Natural killer cell (primary cell): ENCODE measurements at regions not wholly inside any gene's neighbourhood (a gene's known extent, or its start where the extent isn't known, plus 50 kb on each side); places are given as distances from the start of the nearest gene placed in this dataset.

ENCODE experiments used
- ATAC-seq, 3 donors: fragments of 150-1000 bp in 2 of 3; fragments of 200-7000 bp in 1 of 3; cut with Tn5 transposase; 1 replicate in 1 of 3; 2 replicates in 2 of 3; pipeline ENCODE4 v1.10.0; 2021; ENCODE audit warnings: mild to moderate bottlenecking in 2 of 3, moderate library complexity in 2 of 3
- DNase-seq, 2 donors: peaks; one replicate each; pipeline versions ENCODE4 v3.0.0 to v3.0.0-alpha.2; 2013 to 2021; ENCODE audit warnings: mixed read lengths in 1 of 2
- H3K27ac ChIP-seq: one replicate; pipeline ENCODE4 v1.5.1; 2013; ENCODE audit warnings: mild to moderate bottlenecking, low read length
- H3K27me3 ChIP-seq: one replicate; pipeline ENCODE4 v1.6.1; 2013; ENCODE audit warnings: low read length; ENCODE audit not compliant: control insufficient read depth, insufficient read depth
- H3K36me3 ChIP-seq: one replicate; pipeline ENCODE4 v1.6.1; 2013; ENCODE audit warnings: low read length; ENCODE audit not compliant: control insufficient read depth, insufficient read depth
- H3K4me1 ChIP-seq: one replicate; pipeline ENCODE4 v1.6.1; 2013; ENCODE audit warnings: low read length; ENCODE audit not compliant: control insufficient read depth, insufficient read depth
- H3K4me3 ChIP-seq: one replicate; pipeline ENCODE4 v1.5.1; 2013; ENCODE audit warnings: low read length
- H3K9me3 ChIP-seq: one replicate; pipeline ENCODE4 v1.6.1; 2013; ENCODE audit warnings: low read length; ENCODE audit not compliant: control insufficient read depth, insufficient read depth
- H3K27ac Mint-ChIP-seq, 2 donors: one replicate each; pipeline ENCODE4 v1.8.0; 2022; ENCODE audit warnings: mild to moderate bottlenecking in 2 of 2, mixed read lengths in 2 of 2, moderate library complexity in 1 of 2
- H3K27me3 Mint-ChIP-seq, 2 donors: one replicate each; pipeline ENCODE4 v1.8.0; 2022; ENCODE audit warnings: low read depth in 2 of 2, mixed read lengths in 2 of 2
- H3K36me3 Mint-ChIP-seq: one replicate; pipeline ENCODE4 v1.8.0; 2022; ENCODE audit warnings: mixed read lengths
- H3K4me1 Mint-ChIP-seq, 2 donors: one replicate each; pipeline ENCODE4 v1.8.0; 2022; ENCODE audit warnings: mixed read lengths in 2 of 2
- H3K4me3 Mint-ChIP-seq: one replicate; pipeline ENCODE4 v1.8.0; 2022; ENCODE audit warnings: mild to moderate bottlenecking, moderate library complexity, mixed read lengths
- H3K9me3 Mint-ChIP-seq, 2 donors: one replicate each; pipeline ENCODE4 v1.8.0; 2022; ENCODE audit warnings: mixed read lengths in 2 of 2
- WGBS: methylation state at CpG from one replicate; pipeline ENCODE4 v1.1.7; 2013; ENCODE audit warnings: missing lambda C conversion rate; ENCODE audit not compliant: insufficient coverage; 5-methylcytosine and 5-hydroxymethylcytosine counted together
- intact Hi-C: fragments of 100-400 bp; cut with micrococcal nuclease; formaldehyde crosslinking; loops from one replicate; pipeline ENCODE4 v1.14.2; 2022
- TF ChIP-seq, protein P1 (sequence below): fragments of 200-600 bp; IDR thresholded peaks from one replicate; pipeline ENCODE4 v1.8.0; 2022; ENCODE audit warnings: antibody characterized with exemption

DNA sequence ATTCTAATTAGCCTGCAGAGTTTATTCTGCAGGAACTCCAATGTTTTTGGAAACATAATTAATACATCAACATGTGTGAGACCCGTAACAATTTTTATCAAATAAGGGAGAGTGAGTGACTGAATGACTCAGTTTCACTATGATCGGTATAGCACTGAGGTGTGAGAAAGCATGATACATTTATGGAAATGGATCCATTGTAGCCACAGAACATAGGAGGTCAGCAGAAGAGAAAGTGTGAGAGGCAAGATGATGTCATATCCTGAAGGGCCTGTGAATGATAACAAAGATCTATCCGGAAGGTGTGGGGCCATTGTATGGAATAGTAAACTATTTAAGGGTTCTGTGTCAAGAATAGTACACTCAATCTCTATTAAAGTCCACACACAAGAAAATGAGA, 1406.1 kb upstream of the TENM4 start:
- Mint-ChIP-seq H3K27ac (no peak overlapping the region), H3K9me3 (peaks cover 12 to 22% of the 10 kb centered on the region in 2 donors), H3K27me3 (no peaks in the 10 kb centered on the region), H3K4me1 (no peaks in the 10 kb centered on the region), H3K36me3 (no peaks in the 10 kb centered on the region), H3K4me3 (no peak overlapping the region)
- 54% methylated on average over 2 of the region's 3 CpGs for WGBS
- intact Hi-C loops, result no loop called here
- no peak for ATAC-seq
- Histone ChIP-seq H3K36me3 (no peaks in the 10 kb centered on the region), H3K27ac (no peak overlapping the region), H3K4me3 (no peak overlapping the region), H3K27me3 (no peaks in the 10 kb centered on the region), H3K4me1 (no peaks in the 10 kb centered on the region), H3K9me3 (peaks cover 4% of the 10 kb centered on the region)
- no peak for DNase-seq
- TF ChIP-seq, protein P1, sequence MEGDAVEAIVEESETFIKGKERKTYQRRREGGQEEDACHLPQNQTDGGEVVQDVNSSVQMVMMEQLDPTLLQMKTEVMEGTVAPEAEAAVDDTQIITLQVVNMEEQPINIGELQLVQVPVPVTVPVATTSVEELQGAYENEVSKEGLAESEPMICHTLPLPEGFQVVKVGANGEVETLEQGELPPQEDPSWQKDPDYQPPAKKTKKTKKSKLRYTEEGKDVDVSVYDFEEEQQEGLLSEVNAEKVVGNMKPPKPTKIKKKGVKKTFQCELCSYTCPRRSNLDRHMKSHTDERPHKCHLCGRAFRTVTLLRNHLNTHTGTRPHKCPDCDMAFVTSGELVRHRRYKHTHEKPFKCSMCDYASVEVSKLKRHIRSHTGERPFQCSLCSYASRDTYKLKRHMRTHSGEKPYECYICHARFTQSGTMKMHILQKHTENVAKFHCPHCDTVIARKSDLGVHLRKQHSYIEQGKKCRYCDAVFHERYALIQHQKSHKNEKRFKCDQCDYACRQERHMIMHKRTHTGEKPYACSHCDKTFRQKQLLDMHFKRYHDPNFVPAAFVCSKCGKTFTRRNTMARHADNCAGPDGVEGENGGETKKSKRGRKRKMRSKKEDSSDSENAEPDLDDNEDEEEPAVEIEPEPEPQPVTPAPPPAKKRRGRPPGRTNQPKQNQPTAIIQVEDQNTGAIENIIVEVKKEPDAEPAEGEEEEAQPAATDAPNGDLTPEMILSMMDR, result no peak

GRCh38 chr11:80846442-80846841, 1405.6 kb upstream of the TENM4 start:
- Histone ChIP-seq H3K4me1 (no peaks in the 10 kb centered on the region), H3K27me3 (no peaks in the 10 kb centered on the region), H3K36me3 (no peaks in the 10 kb centered on the region), H3K27ac (no peak overlapping the region), H3K4me3 (no peak overlapping the region), H3K9me3 (peaks cover 2% of the 10 kb centered on the region)
- ATAC-seq, result no peak
- DNase-seq, result no peak
- H3K4me1 Mint-ChIP-seq, result no peaks in the 10 kb centered on the region
- intact Hi-C loops, result no loop called here
- H3K36me3 Mint-ChIP-seq, result no peaks in the 10 kb centered on the region
- TF ChIP-seq, protein P1, result no peak
- no peaks in the 10 kb centered on the region for H3K27me3 Mint-ChIP-seq
- peaks cover 12 to 21% of the 10 kb centered on the region in 2 donors for H3K9me3 Mint-ChIP-seq
- no peak overlapping the region for H3K27ac Mint-ChIP-seq
- H3K4me3 Mint-ChIP-seq, result no peak overlapping the region

GRCh38 chr11:80844110-80844819, 1403.4 kb upstream of the TENM4 start:
- no peak overlapping the region for H3K27ac ChIP-seq
- Mint-ChIP-seq H3K4me1 (no peaks in the 10 kb centered on the region), H3K9me3 (peaks cover 9 to 17% of the 10 kb centered on the region in 2 donors), H3K27ac (no peak overlapping the region), H3K27me3 (no peaks in the 10 kb centered on the region), H3K36me3 (no peaks in the 10 kb centered on the region), H3K4me3 (no peak overlapping the region)
- no peak for ATAC-seq
- no peak overlapping the region for H3K4me3 ChIP-seq
- H3K9me3 ChIP-seq, result no peaks in the 10 kb centered on the region
- H3K36me3 ChIP-seq, result no peaks in the 10 kb centered on the region
- H3K4me1 ChIP-seq, result no peaks in the 10 kb centered on the region
- H3K27me3 ChIP-seq, result no peaks in the 10 kb centered on the region
- intact Hi-C loops, result no loop called here
- TF ChIP-seq, protein P1, result no peak
- WGBS, result 86% methylated on average over 6 of the region's 8 CpGs
- DNase-seq, result no peak
